ENCODE measurements at regions not wholly inside any gene's neighbourhood (a gene's known extent, or its start where the extent isn't known, plus 50 kb on each side); places are given as distances from the start of the nearest gene placed in this dataset.
"Not testable (repeated sequence)": the region's sequence is repeated elsewhere in the genome, so short reads cannot be mapped to it uniquely, and the experiment has no call there.

GRCh38 chr20:5452691-5453090 lies 135.9 kb upstream of the PROKR2 start:
- not testable (repeated sequence) for DNase-seq (ENCODE audit: low spot score)

- DNase-seq (ENCODE audit: low spot score): not testable (repeated sequence)
Measured at GRCh38 chr20:5452286-5452685, 135.5 kb upstream of the PROKR2 start.

GRCh38 chr20:5451643-5452210 lies 135.0 kb upstream of the PROKR2 start:
- no peak for DNase-seq (ENCODE audit: low spot score)

- DNase-seq (ENCODE audit: low spot score): peak; percentile 21
Measured at GRCh38 chr20:5448449-5449118, 131.8 kb upstream of the PROKR2 start.

GRCh38 chr20:5447188-5447587 lies 130.4 kb upstream of the PROKR2 start:
- DNase-seq (ENCODE audit: low spot score): no peak

GRCh38 chr20:5445611-5446010 lies 128.9 kb upstream of the PROKR2 start:
- DNase-seq (ENCODE audit: low spot score): no peak

GRCh38 chr20:5442101-5442500 lies 125.3 kb upstream of the PROKR2 start:
- no peak for DNase-seq (ENCODE audit: low spot score)

GRCh38 chr20:5434116-5434515 lies 117.4 kb upstream of the PROKR2 start:
- no peak for DNase-seq (ENCODE audit: low spot score)

- no peak for DNase-seq (ENCODE audit: low spot score)
Measured at GRCh38 chr20:5433352-5433751, 116.6 kb upstream of the PROKR2 start.

GRCh38 chr20:5432030-5432429 lies 115.3 kb upstream of the PROKR2 start:
- DNase-seq (ENCODE audit: low spot score): no peak

- DNase-seq (ENCODE audit: low spot score): no peak
Measured at GRCh38 chr20:5430670-5431069, 113.9 kb upstream of the PROKR2 start.

- DNase-seq (ENCODE audit: low spot score): no peak
Measured at GRCh38 chr20:5426026-5426425, 109.3 kb upstream of the PROKR2 start.

- DNase-seq (ENCODE audit: low spot score): no peak
Measured at GRCh38 chr20:5416086-5416485, 99.3 kb upstream of the PROKR2 start.

GRCh38 chr20:5413394-5413793 lies 96.6 kb upstream of the PROKR2 start:
- DNase-seq (ENCODE audit: low spot score): no peak

- DNase-seq (ENCODE audit: low spot score): no peak
Measured at GRCh38 chr20:5410470-5410869, 93.7 kb upstream of the PROKR2 start.

- no peak for DNase-seq (ENCODE audit: low spot score)
Measured at GRCh38 chr20:5402903-5403531, 86.3 kb upstream of the PROKR2 start.

- no peak for DNase-seq (ENCODE audit: low spot score)
Measured at GRCh38 chr20:5401277-5401875, 84.6 kb upstream of the PROKR2 start.

GRCh38 chr20:5400164-5400762 lies 83.5 kb upstream of the PROKR2 start:
- no peak for DNase-seq (ENCODE audit: low spot score)

- no peak for DNase-seq (ENCODE audit: low spot score)
Measured at GRCh38 chr20:5397393-5397792, 80.6 kb upstream of the PROKR2 start.

- no peak for DNase-seq (ENCODE audit: low spot score)
Measured at GRCh38 chr20:5395932-5396727, 79.4 kb upstream of the PROKR2 start.

GRCh38 chr20:5393218-5393870 lies 76.6 kb upstream of the PROKR2 start:
- DNase-seq (ENCODE audit: low spot score): no peak
